Smooth muscle cell (in vitro differentiated cells): ENCODE measurements at regions not wholly inside any gene's neighbourhood (a gene's known extent, or its start where the extent isn't known, plus 50 kb on each side); places are given as distances from the start of the nearest gene placed in this dataset.

Experiments
- DNase-seq: peaks from one replicate; lab custom pipeline; 2025; ENCODE audit not compliant: unreplicated experiment; lab: John Stamatoyannopoulos, UW
- H2AFZ ChIP-seq: fragments of 200-600 bp; sonication (generic); 2 replicates; pipeline ENCODE4 v1.6.0; 2016; ENCODE audit warnings: antibody characterized with exemption, low read depth, mild to moderate bottlenecking
- H3F3A ChIP-seq: fragments of 200-600 bp; sonication (generic); 2 replicates; pipeline ENCODE4 v1.6.0; 2017; ENCODE audit warnings: antibody characterized with exemption, low read depth
- H3K27ac ChIP-seq: fragments of 200-600 bp; sonication (generic); 2 replicates; pipeline ENCODE4 v1.5.1; 2016; ENCODE audit warnings: low read depth, mild to moderate bottlenecking
- H3K27me3 ChIP-seq: fragments of 200-600 bp; sonication (generic); 2 replicates; pipeline ENCODE4 v1.6.1; 2016; ENCODE audit warnings: low read depth, mild to moderate bottlenecking
- H3K36me3 ChIP-seq: fragments of 200-600 bp; sonication (generic); 2 replicates; pipeline ENCODE4 v1.5.1; 2016; ENCODE audit warnings: low read depth
- H3K4me1 ChIP-seq: fragments of 200-600 bp; sonication (generic); 2 replicates; pipeline ENCODE4 v1.5.1; 2016; ENCODE audit warnings: low read depth
- H3K4me2 ChIP-seq: fragments of 200-600 bp; sonication (generic); 2 replicates; pipeline ENCODE4 v1.6.0; 2016; ENCODE audit warnings: mild to moderate bottlenecking
- H3K4me3 ChIP-seq: fragments of 200-600 bp; sonication (generic); 2 replicates; pipeline ENCODE4 v1.5.1; 2016; ENCODE audit warnings: mild to moderate bottlenecking
- H3K79me2 ChIP-seq: fragments of 200-600 bp; sonication (generic); 2 replicates; pipeline ENCODE4 v1.6.0; 2016; ENCODE audit warnings: low read depth, mild to moderate bottlenecking
- H3K9ac ChIP-seq: fragments of 200-600 bp; sonication (generic); 2 replicates; pipeline ENCODE4 v1.6.0; 2016; ENCODE audit warnings: low read depth
- H3K9me3 ChIP-seq: fragments of 200-600 bp; sonication (generic); replicated peaks from 2 replicates; pipeline ENCODE4 v1.5.1; 2016; ENCODE audit warnings: low read depth
- H4K20me1 ChIP-seq: fragments of 200-600 bp; sonication (generic); 2 replicates; pipeline ENCODE4 v1.6.0; 2016; ENCODE audit warnings: low read depth
- WGBS: methylation state at CpG from one replicate; pipeline ENCODE4 v1.1.7; 2016; ENCODE audit warnings: low lambda C conversion rate; 5-methylcytosine and 5-hydroxymethylcytosine counted together
- TF ChIP-seq, protein P1 (sequence below): fragments of 200-600 bp; sonication (generic); IDR thresholded peaks from 2 replicates; pipeline ENCODE4 v1.5.1; 2017; ENCODE audit warnings: borderline replicate concordance, mild to moderate bottlenecking, antibody characterized with exemption; ENCODE audit not compliant: insufficient read depth, poor library complexity, severe bottlenecking

- Histone ChIP-seq H3K9me3 (no peaks in the 10 kb centered on the region), H3K4me2 (peak overlapping the region; percentile 51), H3K36me3 (no peaks in the 10 kb centered on the region), H3K9ac (no peak overlapping the region), H3K27ac (peak overlapping the region; percentile 27), H3K79me2 (no peaks in the 10 kb centered on the region), H4K20me1 (no peaks in the 10 kb centered on the region), H3K4me1 (peaks cover 8% of the 10 kb centered on the region), H3F3A (no peaks in the 10 kb centered on the region), H2AFZ (no peak overlapping the region), H3K4me3 (no peak overlapping the region), H3K27me3 (no peaks in the 10 kb centered on the region)
- WGBS: 30% methylated on average over 3 of the region's 3 CpGs
- TF ChIP-seq, protein P1, sequence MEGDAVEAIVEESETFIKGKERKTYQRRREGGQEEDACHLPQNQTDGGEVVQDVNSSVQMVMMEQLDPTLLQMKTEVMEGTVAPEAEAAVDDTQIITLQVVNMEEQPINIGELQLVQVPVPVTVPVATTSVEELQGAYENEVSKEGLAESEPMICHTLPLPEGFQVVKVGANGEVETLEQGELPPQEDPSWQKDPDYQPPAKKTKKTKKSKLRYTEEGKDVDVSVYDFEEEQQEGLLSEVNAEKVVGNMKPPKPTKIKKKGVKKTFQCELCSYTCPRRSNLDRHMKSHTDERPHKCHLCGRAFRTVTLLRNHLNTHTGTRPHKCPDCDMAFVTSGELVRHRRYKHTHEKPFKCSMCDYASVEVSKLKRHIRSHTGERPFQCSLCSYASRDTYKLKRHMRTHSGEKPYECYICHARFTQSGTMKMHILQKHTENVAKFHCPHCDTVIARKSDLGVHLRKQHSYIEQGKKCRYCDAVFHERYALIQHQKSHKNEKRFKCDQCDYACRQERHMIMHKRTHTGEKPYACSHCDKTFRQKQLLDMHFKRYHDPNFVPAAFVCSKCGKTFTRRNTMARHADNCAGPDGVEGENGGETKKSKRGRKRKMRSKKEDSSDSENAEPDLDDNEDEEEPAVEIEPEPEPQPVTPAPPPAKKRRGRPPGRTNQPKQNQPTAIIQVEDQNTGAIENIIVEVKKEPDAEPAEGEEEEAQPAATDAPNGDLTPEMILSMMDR: no peak
- DNase-seq: no peak
These were observed 517.0 kb upstream of the ID4 start for GRCh38 chr6:19320111-19320581.

DNA sequence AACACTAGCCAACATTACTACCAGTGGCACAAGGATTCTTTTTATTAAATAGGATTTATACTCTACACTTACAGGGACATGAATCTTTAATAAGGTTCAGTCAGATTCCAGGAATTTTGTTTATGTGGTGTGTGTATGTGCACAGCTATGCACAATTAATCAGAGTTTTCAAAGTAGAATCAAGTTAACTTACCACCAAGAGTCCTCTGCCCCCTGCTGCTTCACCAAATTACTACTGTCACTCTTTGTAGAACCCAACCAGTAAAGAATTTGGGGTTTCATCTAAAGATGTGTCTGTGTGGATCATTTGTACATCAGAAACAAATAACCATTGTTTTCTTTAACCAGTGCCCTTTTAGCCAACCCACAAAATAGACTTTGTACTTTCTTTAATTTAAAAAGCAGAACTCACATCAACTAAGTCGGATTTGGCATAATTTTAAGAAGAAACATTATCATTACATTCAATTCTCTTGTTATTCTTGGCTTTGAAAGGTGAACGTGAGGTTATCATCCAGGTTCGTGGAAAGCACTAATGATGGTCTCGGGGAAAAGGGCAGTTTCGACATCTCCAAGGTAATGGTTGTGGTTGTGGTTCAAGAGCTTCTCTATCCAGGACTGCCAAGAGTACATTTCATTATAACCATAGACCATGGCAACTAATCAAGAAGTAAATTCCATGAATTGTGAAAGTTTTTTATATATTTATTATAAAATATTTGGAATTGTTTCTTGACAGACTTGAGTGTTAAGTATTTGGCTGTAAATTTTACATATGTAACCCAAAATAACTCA is 514.3 kb upstream of the ID4 start:
- Histone ChIP-seq H2AFZ (no peak overlapping the region), H3K36me3 (no peaks in the 10 kb centered on the region)

GRCh38 chr6:19324376-19324775 is 512.8 kb upstream of the ID4 start:
- H3F3A ChIP-seq: no peaks in the 10 kb centered on the region
- H3K79me2 ChIP-seq: no peaks in the 10 kb centered on the region
- no peaks in the 10 kb centered on the region for H3K9me3 ChIP-seq
- H4K20me1 ChIP-seq: no peaks in the 10 kb centered on the region
- no peaks in the 10 kb centered on the region for H3K36me3 ChIP-seq
- no peak overlapping the region for H2AFZ ChIP-seq
- DNase-seq: no peak
- H3K4me2 ChIP-seq: no peak overlapping the region
- H3K4me3 ChIP-seq: no peak overlapping the region
- TF ChIP-seq, protein P1: no peak
- H3K9ac ChIP-seq: no peak overlapping the region
- H3K4me1 ChIP-seq: peaks cover 8% of the 10 kb centered on the region
- WGBS: 98% methylated on average over 3 of the region's 3 CpGs
- no peak overlapping the region for H3K27ac ChIP-seq
- H3K27me3 ChIP-seq: no peaks in the 10 kb centered on the region

More for the DNA sequence above, 514.3 kb upstream of the ID4 start:
- Histone ChIP-seq H3K27me3 (no peaks in the 10 kb centered on the region), H3K79me2 (no peaks in the 10 kb centered on the region), H4K20me1 (no peaks in the 10 kb centered on the region), H3F3A (no peaks in the 10 kb centered on the region), H3K4me3 (no peak overlapping the region), H3K9ac (no peak overlapping the region), H3K9me3 (no peaks in the 10 kb centered on the region), H3K27ac (no peak overlapping the region), H3K4me1 (peaks cover 8% of the 10 kb centered on the region), H3K4me2 (no peak overlapping the region)
- WGBS: 91% methylated on average over 5 of the region's 5 CpGs
- TF ChIP-seq, protein P1: peak; percentile 7
- no peak for DNase-seq
